ENCODE measurements at regions not wholly inside any gene's neighbourhood (a gene's known extent, or its start where the extent isn't known, plus 50 kb on each side); places are given as distances from the start of the nearest gene placed in this dataset.

GRCh38 chr1:163927493-163927892, 605.7 kb downstream of the NUF2 start:
- TF ChIP-seq CTCF (IDR thresholded peaks at IDR 0.05 in 2 of 3, conservative IDR thresholded peaks at IDR 0.05 in 1 of 3; ENCODE audit: borderline replicate concordance in 1 of 3, insufficient read depth in 1 of 3, low read depth in 2 of 3, low read length in 2 of 3) (no peak), POLR2AphosphoS5 (IDR thresholded peaks at IDR 0.05; ENCODE audit: low read depth, low read length) (no peak), POLR2A (IDR thresholded peaks at IDR 0.05; ENCODE audit: borderline replicate concordance, extremely low read depth, insufficient read depth, insufficient read length) (no peak), EZH2 (IDR thresholded peaks at IDR 0.05) (no peak), ZNF274 (IDR thresholded peaks at IDR 0.05; ENCODE audit: low read depth, low read length) (no peak), JUND (IDR thresholded peaks at IDR 0.05) (no peak), SIN3A (IDR thresholded peaks at IDR 0.05; ENCODE audit: low read depth) (no peak), REST (IDR thresholded peaks at IDR 0.05; ENCODE audit: low read depth) (no peak), FOSL1 (IDR thresholded peaks at IDR 0.05; ENCODE audit: low read depth) (no peak)

Data from HCT116 (cell line).